ENCODE measurements at regions not wholly inside any gene's neighbourhood (a gene's known extent, or its start where the extent isn't known, plus 50 kb on each side); places are given as distances from the start of the nearest gene placed in this dataset.

GRCh38 chr16:26550111-26550610 is 516.6 kb upstream of the C16orf82 start:
- TF ChIP-seq EZH2 (IDR thresholded peaks at IDR 0.05; ENCODE audit: insufficient read depth, poor library complexity, severe bottlenecking) (no peak), EZH2phosphoT487 (IDR thresholded peaks at IDR 0.05; ENCODE audit: insufficient read depth, low read depth) (no peak)
